K562 (cell line): ENCODE measurements at regions not wholly inside any gene's neighbourhood (a gene's known extent, or its start where the extent isn't known, plus 50 kb on each side); places are given as distances from the start of the nearest gene placed in this dataset.

Experiments
- ATAC-seq: fragments of 200-7000 bp; cut with Tn5 transposase; 3 replicates; pipeline ENCODE4 v1.9.1; 2020; ENCODE audit warnings: moderate library complexity
- BruUV-seq: library from RNA; stranded (reverse); fragments of 400-500 nt; replicated peaks from 2 replicates; lab custom pipeline; 2021; lab: Mats Ljungman, UMichigan
- CTCF ChIA-PET: fragments of 300-600 bp; formaldehyde crosslinking; extraction: SDS; loops from one replicate; lab custom pipeline; 2021; ENCODE audit warnings: low intra/inter-chr PET ratio; lab: Yijun Ruan, JAX
- POLR2A ChIA-PET: fragments of 300-600, 350-650 bp; sonication (Branson Sonifier 250); formaldehyde crosslinking; extraction: SDS; loops from one replicate; lab custom pipeline; 2021; ENCODE audit warnings: antibody characterized with exemption, inconsistent platforms; lab: Yijun Ruan, JAX
- DNase-seq, 4 experiments: peaks; one replicate each; pipeline versions ENCODE4 v3.0.0 to v3.0.0-alpha.2; 2011 to 2018; ENCODE audit warnings: low spot score in 3 of 4, mixed read lengths in 3 of 4; ENCODE audit errors: extremely low read depth in 1 of 4
- FAIRE-seq: peaks from 2 replicates; lab custom pipeline; 2011; peaks lifted over from hg19 to GRCh38; lab: Jason Lieb, UNC
- H2AFZ ChIP-seq: 2 replicates; pipeline ENCODE4 v1.6.0; 2011; ENCODE audit warnings: low read depth, low read length, control low read depth, inconsistent platforms
- H3K27ac ChIP-seq: fragments of 200-600 bp; 3 replicates; pipeline ENCODE4 v1.8.0; 2011; ENCODE audit warnings: low read depth, mild to moderate bottlenecking, control low read depth, inconsistent platforms, low read length, moderate library complexity, mixed read lengths; ENCODE audit errors: extremely low read depth
- H3K27me3 ChIP-seq, 2 experiments: fragments of 300-600 bp in 1 of 2; 2 replicates in 1 of 2; 3 replicates in 1 of 2; pipeline versions ENCODE4 v1.6.0 to v1.8.0; 2011; ENCODE audit warnings: inconsistent platforms in 2 of 2, low read length in 2 of 2, mild to moderate bottlenecking in 1 of 2, mixed read lengths in 1 of 2, moderate library complexity in 1 of 2; ENCODE audit not compliant: control insufficient read depth in 2 of 2, insufficient read depth in 2 of 2
- H3K36me3 ChIP-seq: fragments of 300-600 bp; 3 replicates; pipeline ENCODE4 v1.8.0; 2011; ENCODE audit warnings: mild to moderate bottlenecking, low read length, inconsistent platforms; ENCODE audit not compliant: control insufficient read depth, insufficient read depth
- H3K4me1 ChIP-seq, 2 experiments: fragments of 200-600 bp in 1 of 2; replicated peaks in 1 of 2; 2 replicates in 1 of 2; 3 replicates in 1 of 2; pipeline versions ENCODE4 v1.5.1 to v1.8.0; 2011; ENCODE audit warnings: inconsistent platforms in 2 of 2, low read length in 2 of 2, mild to moderate bottlenecking in 1 of 2, mixed read lengths in 1 of 2, moderate library complexity in 1 of 2; ENCODE audit not compliant: control insufficient read depth in 2 of 2, insufficient read depth in 2 of 2
- H3K4me2 ChIP-seq: 2 replicates; pipeline ENCODE4 v1.6.1; 2011; ENCODE audit warnings: low read length, control low read depth, inconsistent platforms, mixed read lengths; ENCODE audit not compliant: insufficient read depth
- H3K4me3 ChIP-seq: fragments of 200-600 bp; sonication (generic), shearing (Covaris generic); 2 replicates; pipeline ENCODE4 v1.5.1; 2016; ENCODE audit warnings: control low read depth, inconsistent platforms
- H3K79me2 ChIP-seq: fragments of 200-600 bp; 3 replicates; pipeline ENCODE4 v1.8.0; 2011; ENCODE audit warnings: low read length, inconsistent platforms; ENCODE audit not compliant: control insufficient read depth, insufficient read depth
- H3K9ac ChIP-seq, 2 experiments: 2 replicates each; pipeline versions ENCODE4 v1.6.0 to v1.6.1; 2011; ENCODE audit warnings: low read depth in 2 of 2, low read length in 2 of 2, control low read depth in 1 of 2, inconsistent platforms in 1 of 2, mild to moderate bottlenecking in 1 of 2, mixed read lengths in 1 of 2; ENCODE audit not compliant: insufficient read depth in 1 of 2
- H3K9me1 ChIP-seq: one replicate; pipeline ENCODE4 v1.6.0; 2011; ENCODE audit warnings: inconsistent platforms, mild to moderate bottlenecking, low read length, moderate library complexity; ENCODE audit not compliant: control insufficient read depth, insufficient read depth
- H3K9me3 ChIP-seq: replicated peaks from 2 replicates; pipeline ENCODE4 v1.5.1; 2011; ENCODE audit warnings: low read depth, low read length, inconsistent platforms; ENCODE audit not compliant: control insufficient read depth, insufficient read depth
- H4K20me1 ChIP-seq: replicated peaks from 2 replicates; pipeline ENCODE4 v1.6.1; 2011; ENCODE audit warnings: low read length, inconsistent platforms, mixed read lengths; ENCODE audit not compliant: control insufficient read depth, insufficient read depth
- FOXJ2 ChIP-seq: fragments of 200-800 bp; sonication (Bioruptor generic); IDR thresholded peaks from 2 replicates; pipeline ENCODE4 v1.6.1; 2016; ENCODE audit warnings: missing genetic modification characterization, missing compliant biosample characterization
- NUFIP1 ChIP-seq: fragments of 450-650 bp; IDR thresholded peaks from 2 replicates; pipeline ENCODE4 v1.6.1; 2018; ENCODE audit not compliant: partially characterized antibody
- PRMT5 ChIP-seq: sonication (generic); formaldehyde crosslinking; IDR thresholded peaks from 2 replicates; pipeline ENCODE4 v1.5.0; 2020; ENCODE audit warnings: missing genetic modification reagents
- SMARCE1 ChIP-seq: fragments of 450-650 bp; IDR thresholded peaks from 2 replicates; pipeline ENCODE4 v1.7.1; 2016; ENCODE audit warnings: mild to moderate bottlenecking
- SP1 ChIP-seq: sonication (generic); formaldehyde crosslinking; IDR thresholded peaks from 2 replicates; pipeline ENCODE4 v1.8.1; 2022; ENCODE audit warnings: mild to moderate bottlenecking, missing genetic modification reagents
- TFAM ChIP-seq: fragments of 250-450 bp; sonication (Bioruptor Pico); conservative IDR thresholded peaks from 2 replicates; pipeline ENCODE4 v1.5.0; 2021; ENCODE audit warnings: mild to moderate bottlenecking, moderate library complexity
- ZBTB17 ChIP-seq: fragments of 450-650 bp; formaldehyde crosslinking; IDR thresholded peaks from 2 replicates; pipeline ENCODE4 v1.4.0; 2020; ENCODE audit warnings: mild to moderate bottlenecking
- ZBTB34 ChIP-seq: fragments of 250-450 bp; sonication (Bioruptor Pico); IDR thresholded peaks from 2 replicates; pipeline ENCODE4 v1.8.0; 2021; ENCODE audit warnings: mild to moderate bottlenecking, moderate library complexity
- ZNF143 ChIP-seq: sonication (generic); formaldehyde crosslinking; IDR thresholded peaks from 2 replicates; pipeline ENCODE4 v1.9.0; 2022; ENCODE audit warnings: mild to moderate bottlenecking, missing genetic modification reagents
- WGBS: fragments of 100-300 bp; shearing (Covaris generic); methylation state at CpG from one replicate; pipeline ENCODE4 v1.1.6; 2016; ENCODE audit warnings: low coverage, mixed read lengths; ENCODE audit not compliant: insufficient coverage; ENCODE audit errors: missing lambda C conversion rate; 5-methylcytosine and 5-hydroxymethylcytosine counted together
- in situ Hi-C: fragments of 300-500 bp; cut with MboI; formaldehyde crosslinking; loops from 4 replicates; pipeline ENCODE4 v1.15.0; 2018; ENCODE audit warnings: inconsistent platforms, mixed read lengths
- intact Hi-C: fragments of 100-400 bp; cut with micrococcal nuclease; formaldehyde crosslinking; loops from 2 replicates; pipeline ENCODE4 v1.14.2; 2022
- TF ChIP-seq, protein P1 (sequence below): sonication (generic); formaldehyde crosslinking; IDR thresholded peaks from 2 replicates; pipeline ENCODE4 v1.8.0; 2022; ENCODE audit warnings: mild to moderate bottlenecking, missing genetic modification reagents

DNA sequence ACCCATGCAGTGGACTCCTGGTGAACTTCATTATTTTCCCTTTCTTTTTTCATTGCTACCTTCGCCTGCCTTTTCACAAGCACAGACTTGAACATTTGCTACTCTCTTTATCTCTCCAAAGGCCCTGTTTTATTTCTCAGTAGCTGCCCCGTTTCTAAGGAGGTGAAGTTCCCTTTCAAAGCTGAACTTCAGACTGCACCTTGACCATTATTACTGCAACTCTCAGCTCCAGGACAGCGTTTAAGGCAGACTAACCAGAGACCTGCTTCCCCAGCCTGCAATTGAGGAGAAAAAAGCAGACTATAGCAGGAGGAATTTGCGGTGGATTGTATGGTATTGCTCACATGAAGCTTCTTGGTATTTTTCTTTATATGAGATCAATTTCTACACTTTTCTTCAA, 460.7 kb downstream of the CBLN4 start:
- DNase-seq (no peak), FAIRE-seq (no peak)

GRCh38 chr20:55540486-55540885, 464.8 kb downstream of the CBLN4 start:
- Histone ChIP-seq H3K79me2 (no peaks in the 10 kb centered on the region), H3K4me1 (no peaks in the 10 kb centered on the region), H3K27me3 (no peaks in the 10 kb centered on the region), H4K20me1 (no peaks in the 10 kb centered on the region), H2AFZ (no peak overlapping the region), H3K36me3 (no peaks in the 10 kb centered on the region), H3K9me1 (no peaks in the 10 kb centered on the region), H3K9me3 (no peaks in the 10 kb centered on the region), H3K4me3 (no peak overlapping the region), H3K27ac (no peak overlapping the region), H3K4me2 (no peak overlapping the region), H3K9ac (no peak overlapping the region)
- 1% methylated on average over 3 of the region's 3 CpGs for WGBS
- ATAC-seq = no peak
- ChIA-PET POLR2A (no interaction called here), CTCF (no interaction called here)
- in situ Hi-C loops (no loop called here), intact Hi-C loops (no loop called here)
- no TSS peak for BruUV-seq
- no peak for DNase-seq
- FAIRE-seq = no peak
- TF ChIP-seq SP1 (CRISPR knock-in tag) = no peak
- TF ChIP-seq ZBTB34 = no peak
- no peak for TF ChIP-seq PRMT5 (CRISPR knock-in tag)
- no peak for TF ChIP-seq TFAM
- no peak for TF ChIP-seq ZNF143 (CRISPR knock-in tag)
- TF ChIP-seq ZBTB17 = no peak
- TF ChIP-seq FOXJ2 = no peak
- TF ChIP-seq NUFIP1 = no peak
- TF ChIP-seq, protein P1, sequence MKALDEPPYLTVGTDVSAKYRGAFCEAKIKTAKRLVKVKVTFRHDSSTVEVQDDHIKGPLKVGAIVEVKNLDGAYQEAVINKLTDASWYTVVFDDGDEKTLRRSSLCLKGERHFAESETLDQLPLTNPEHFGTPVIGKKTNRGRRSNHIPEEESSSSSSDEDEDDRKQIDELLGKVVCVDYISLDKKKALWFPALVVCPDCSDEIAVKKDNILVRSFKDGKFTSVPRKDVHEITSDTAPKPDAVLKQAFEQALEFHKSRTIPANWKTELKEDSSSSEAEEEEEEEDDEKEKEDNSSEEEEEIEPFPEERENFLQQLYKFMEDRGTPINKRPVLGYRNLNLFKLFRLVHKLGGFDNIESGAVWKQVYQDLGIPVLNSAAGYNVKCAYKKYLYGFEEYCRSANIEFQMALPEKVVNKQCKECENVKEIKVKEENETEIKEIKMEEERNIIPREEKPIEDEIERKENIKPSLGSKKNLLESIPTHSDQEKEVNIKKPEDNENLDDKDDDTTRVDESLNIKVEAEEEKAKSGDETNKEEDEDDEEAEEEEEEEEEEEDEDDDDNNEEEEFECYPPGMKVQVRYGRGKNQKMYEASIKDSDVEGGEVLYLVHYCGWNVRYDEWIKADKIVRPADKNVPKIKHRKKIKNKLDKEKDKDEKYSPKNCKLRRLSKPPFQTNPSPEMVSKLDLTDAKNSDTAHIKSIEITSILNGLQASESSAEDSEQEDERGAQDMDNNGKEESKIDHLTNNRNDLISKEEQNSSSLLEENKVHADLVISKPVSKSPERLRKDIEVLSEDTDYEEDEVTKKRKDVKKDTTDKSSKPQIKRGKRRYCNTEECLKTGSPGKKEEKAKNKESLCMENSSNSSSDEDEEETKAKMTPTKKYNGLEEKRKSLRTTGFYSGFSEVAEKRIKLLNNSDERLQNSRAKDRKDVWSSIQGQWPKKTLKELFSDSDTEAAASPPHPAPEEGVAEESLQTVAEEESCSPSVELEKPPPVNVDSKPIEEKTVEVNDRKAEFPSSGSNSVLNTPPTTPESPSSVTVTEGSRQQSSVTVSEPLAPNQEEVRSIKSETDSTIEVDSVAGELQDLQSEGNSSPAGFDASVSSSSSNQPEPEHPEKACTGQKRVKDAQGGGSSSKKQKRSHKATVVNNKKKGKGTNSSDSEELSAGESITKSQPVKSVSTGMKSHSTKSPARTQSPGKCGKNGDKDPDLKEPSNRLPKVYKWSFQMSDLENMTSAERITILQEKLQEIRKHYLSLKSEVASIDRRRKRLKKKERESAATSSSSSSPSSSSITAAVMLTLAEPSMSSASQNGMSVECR (CRISPR knock-in tag) = no peak

More for the DNA sequence above, 460.7 kb downstream of the CBLN4 start:
- Histone ChIP-seq H3K27me3 (no peaks in the 10 kb centered on the region), H3K4me2 (no peak overlapping the region), H2AFZ (no peak overlapping the region), H3K9me3 (no peaks in the 10 kb centered on the region; the same call in 1 of the 2 replicates), H4K20me1 (no peaks in the 10 kb centered on the region), H3K9ac (no peak overlapping the region), H3K4me1 (no peaks in the 10 kb centered on the region), H3K4me3 (no peak overlapping the region), H3K27ac (no peak overlapping the region), H3K36me3 (no peaks in the 10 kb centered on the region), H3K79me2 (no peaks in the 10 kb centered on the region), H3K9me1 (no peaks in the 10 kb centered on the region)
- no peak for ATAC-seq
- BruUV-seq = no TSS peak
- POLR2A ChIA-PET = no interaction called here
- no peak for TF ChIP-seq SMARCE1
- intact Hi-C loops (no loop called here), in situ Hi-C loops (no loop called here)
- CTCF ChIA-PET = no interaction called here
- 0% methylated on average over 4 of the region's 4 CpGs for WGBS
